NCI-H128 (cell line): ENCODE measurements at regions not wholly inside any gene's neighbourhood (a gene's known extent, or its start where the extent isn't known, plus 50 kb on each side); places are given as distances from the start of the nearest gene placed in this dataset.

Source experiments
- DNase-seq: peaks from one replicate; lab custom pipeline; 2025; ENCODE audit not compliant: unreplicated experiment; lab: John Stamatoyannopoulos, UW

GRCh38 chr2:14297340-14297739, 335.2 kb upstream of the LRATD1 start:
- no peak for DNase-seq

- no peak for DNase-seq
Observed at GRCh38 chr2:14297906-14298305, 334.6 kb upstream of the LRATD1 start.

DNA sequence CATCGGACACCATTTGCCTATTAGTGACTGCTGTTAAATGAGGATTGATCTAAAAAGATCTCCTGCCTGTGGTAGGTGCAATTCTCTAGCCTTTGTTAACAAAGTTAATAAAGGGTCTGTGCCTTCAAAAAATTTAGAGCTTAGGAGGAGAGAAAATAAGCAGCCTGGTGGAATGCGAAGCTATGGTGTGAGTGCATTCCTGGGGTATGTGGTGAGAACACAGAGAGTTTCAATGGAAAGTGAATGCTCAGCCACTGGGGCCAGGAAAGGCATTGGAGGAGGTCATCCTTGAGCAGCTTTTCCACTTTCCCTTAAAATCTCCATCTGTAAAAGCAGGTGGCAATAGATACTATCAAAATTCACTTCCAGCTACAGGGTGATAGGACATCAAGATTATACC, 331.2 kb upstream of the LRATD1 start:
- DNase-seq, result no peak

DNA sequence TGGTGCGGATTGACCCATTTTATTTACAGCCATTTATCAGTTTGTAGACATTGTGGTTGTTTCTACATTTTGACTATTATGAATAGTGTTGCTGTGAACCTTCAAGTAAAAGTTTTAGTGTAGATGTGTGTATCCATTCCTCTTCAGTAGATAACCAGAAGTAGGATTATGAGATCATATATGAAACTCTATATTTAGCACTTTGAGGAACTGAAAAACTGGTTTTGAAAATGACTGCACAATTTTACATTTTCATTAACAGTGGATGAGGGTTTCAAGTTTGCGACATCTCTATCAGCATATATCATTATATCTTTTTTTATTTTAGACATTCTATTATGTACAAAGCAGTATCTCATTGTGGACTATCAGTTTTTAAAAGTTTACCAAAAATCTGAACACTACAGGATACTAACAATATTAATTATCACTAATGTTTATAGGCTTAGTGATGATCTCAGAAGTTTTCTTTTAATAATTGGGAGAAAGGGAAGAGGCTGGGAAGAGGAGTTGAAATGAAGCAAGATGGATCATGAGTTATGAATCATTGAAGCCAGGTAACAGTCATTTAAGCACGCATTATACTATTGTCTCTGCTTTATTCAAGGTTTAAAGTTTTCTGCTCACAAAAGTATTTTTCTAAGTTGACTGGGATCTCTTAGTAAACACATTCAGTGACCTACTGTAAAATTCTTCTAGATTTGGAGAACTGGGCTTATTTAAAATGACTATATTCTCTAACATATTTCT, 329.0 kb upstream of the LRATD1 start:
- DNase-seq, result no peak

GRCh38 chr2:14304326-14304725, 328.2 kb upstream of the LRATD1 start:
- DNase-seq, result no peak

GRCh38 chr2:14306268-14306861, 326.2 kb upstream of the LRATD1 start:
- DNase-seq, result no peak

DNA sequence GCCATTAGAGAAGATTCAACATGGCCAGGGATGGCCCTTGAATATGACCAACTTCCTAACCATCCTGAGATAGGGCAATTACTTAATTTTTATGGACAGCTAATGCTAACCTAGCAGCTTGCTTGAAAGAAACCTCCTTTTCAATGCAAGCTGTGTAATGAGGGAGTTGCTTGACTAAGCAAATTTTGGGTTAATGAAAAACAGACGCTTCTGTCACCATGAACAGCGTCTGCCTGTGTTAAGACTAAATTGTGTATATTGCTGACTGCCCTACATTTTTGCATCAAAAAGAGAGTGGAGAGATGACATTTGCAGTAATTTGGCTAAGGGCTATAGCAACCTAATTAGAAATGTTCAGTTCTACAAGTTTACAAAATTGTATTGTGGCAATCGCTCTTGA, 319.2 kb upstream of the LRATD1 start:
- no peak for DNase-seq

GRCh38 chr2:14316594-14316993, 315.9 kb upstream of the LRATD1 start:
- no peak for DNase-seq

- DNase-seq, result no peak
Observed at GRCh38 chr2:14321357-14321756, 311.2 kb upstream of the LRATD1 start.

DNA sequence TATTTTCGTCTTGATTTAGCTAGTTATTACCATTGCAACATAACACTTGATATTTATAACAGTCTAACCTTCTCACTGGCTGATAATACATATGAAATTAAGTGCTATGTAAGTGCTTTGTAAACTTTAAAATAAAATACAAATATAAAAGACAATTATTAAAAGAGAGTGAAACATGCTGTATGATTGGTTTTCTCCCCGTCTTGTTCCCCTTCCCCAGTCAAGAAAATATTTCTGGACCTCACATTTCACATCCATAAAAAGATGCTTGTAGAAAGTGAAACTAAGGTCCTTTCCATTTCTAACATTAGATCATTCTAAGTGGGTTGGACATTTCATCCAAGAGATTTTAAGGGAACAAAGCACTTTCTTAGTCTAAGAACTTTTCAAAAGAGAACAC, 310.2 kb upstream of the LRATD1 start:
- no peak for DNase-seq

DNA sequence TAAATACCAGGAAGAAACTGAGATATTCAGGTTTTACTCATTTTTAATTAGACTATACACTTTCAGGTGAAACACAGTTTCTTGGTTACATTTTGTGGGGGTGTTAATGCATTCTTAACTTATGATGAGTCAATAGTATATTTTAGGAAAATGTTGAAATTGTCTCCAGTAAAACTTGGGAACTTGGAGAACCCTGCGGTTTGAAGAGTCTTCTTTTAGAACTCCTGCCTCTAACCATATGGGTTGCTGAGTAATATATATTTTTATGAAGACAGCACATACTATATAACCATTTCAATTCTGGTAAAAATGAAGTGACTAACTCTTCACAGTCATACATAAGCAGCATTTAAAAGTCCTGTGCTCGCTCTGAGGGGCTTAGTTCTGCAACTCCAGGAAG, 308.2 kb upstream of the LRATD1 start:
- DNase-seq, result no peak

- no peak for DNase-seq
Observed at GRCh38 chr2:14330884-14331283, 301.6 kb upstream of the LRATD1 start.

- no peak for DNase-seq
Observed at GRCh38 chr2:14336759-14337382, 295.6 kb upstream of the LRATD1 start.

DNA sequence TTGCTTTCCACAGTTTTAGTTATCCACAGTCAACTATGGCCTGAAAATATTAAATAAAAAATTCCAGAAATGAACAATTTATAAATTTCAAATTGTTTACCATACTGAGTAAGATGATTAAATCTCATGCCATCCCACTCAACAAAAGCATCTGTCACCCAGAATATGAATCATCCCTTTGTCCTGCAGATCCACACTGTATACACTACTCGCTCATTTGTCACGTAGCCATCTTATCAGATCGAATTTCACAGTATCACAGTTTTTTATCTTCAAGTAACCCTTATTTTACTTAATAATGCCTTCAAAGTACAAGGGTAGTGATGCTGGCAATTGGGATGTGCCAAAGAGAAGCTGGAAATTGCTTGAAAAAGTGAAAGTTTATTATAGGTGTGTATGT, 291.8 kb upstream of the LRATD1 start:
- DNase-seq, result no peak

- no peak for DNase-seq
Observed at GRCh38 chr2:14342313-14342712, 290.2 kb upstream of the LRATD1 start.

- no peak for DNase-seq
Observed at GRCh38 chr2:14344355-14344754, 288.2 kb upstream of the LRATD1 start.

GRCh38 chr2:14348247-14348646, 284.3 kb upstream of the LRATD1 start:
- no peak for DNase-seq

DNA sequence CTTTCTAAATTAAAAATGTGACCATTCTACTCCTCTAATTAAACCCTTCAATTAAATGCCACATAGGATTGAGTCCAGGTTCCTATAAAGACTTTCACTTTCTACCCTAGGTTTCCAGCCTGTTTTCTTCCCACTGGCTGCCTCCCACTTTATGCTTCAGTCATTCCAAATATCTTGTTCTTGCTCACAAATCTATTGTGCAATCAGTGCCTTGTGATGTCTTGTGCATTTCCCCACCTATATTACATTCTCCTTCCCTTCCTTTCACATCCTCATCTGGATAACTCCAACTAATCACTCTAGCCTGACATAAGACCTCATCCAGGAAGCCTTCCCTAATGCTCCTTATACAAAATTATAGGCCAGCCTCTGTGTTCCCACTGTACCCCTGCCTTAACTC, 281.7 kb upstream of the LRATD1 start:
- DNase-seq, result no peak

- no peak for DNase-seq
Observed at GRCh38 chr2:14352067-14352466, 280.4 kb upstream of the LRATD1 start.

DNA sequence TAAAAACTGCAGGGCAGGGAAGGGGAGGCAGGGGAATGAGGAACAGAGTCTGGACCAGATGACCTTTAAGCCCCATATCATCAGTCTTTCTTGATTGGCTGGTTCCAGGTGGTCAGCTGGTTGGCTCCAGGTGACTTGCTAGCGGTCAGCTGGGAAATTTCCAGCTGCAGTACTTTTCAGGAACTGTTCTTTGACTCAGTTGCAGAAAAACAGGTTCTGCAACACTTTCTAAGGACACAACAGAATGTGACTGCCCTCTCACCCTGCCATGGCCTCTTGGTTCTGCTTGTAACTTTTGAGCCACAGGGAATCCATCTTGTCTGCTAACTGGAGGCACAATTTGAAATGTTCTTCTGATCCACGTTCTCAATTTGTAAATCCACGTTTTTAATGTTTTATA, 278.3 kb upstream of the LRATD1 start:
- DNase-seq, result no peak

DNA sequence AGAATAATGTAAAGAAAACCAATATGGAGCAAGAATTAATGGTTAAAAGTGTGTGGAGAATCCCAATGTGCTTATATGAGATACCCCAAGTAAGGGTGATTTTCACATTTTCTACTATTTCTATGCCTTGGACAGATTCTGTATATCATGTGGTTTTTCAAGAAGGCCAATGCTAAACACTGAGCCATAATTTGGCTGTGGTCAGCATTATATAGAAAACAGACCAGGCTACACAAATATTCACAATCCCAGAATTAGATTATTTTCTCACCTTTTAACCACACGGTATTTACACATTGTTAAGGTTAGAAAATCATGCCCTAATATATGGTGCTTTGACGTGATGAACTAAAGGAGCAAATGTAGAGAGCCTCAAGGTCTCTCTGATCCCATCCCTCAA, 277.4 kb upstream of the LRATD1 start:
- no peak for DNase-seq

DNA sequence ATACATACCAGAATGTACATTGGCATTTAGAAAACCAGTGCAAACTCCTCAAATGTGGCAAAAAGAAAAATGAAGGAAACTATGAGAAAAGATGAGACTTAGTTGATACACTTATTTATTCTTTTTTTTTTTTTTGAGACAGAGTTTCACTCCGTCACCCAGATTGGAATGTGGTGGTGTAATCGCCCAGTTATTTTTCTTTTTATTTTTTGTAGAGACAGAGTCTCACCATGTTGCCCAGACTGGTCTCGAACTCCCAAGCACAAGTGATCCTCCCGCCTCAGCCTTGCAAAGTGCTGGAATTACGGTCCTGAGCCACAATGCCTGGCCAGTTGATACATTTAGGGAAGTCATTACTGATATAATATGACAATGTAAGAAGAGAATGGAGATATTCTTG, 274.2 kb upstream of the LRATD1 start:
- no peak for DNase-seq

- DNase-seq, result no peak
Observed at GRCh38 chr2:14358774-14359173, 273.7 kb upstream of the LRATD1 start.
